Glutamatergic neuron (in vitro differentiated cells): ENCODE measurements at regions not wholly inside any gene's neighbourhood (a gene's known extent, or its start where the extent isn't known, plus 50 kb on each side); places are given as distances from the start of the nearest gene placed in this dataset.

Source experiments
- DNase-seq: peaks from one replicate; pipeline ENCODE4 v3.0.0; 2022
- H3K27ac Mint-ChIP-seq: one replicate; pipeline ENCODE4 v1.8.0; 2020; ENCODE audit warnings: mild to moderate bottlenecking, mixed read lengths, inconsistent platforms; ENCODE audit not compliant: unreplicated experiment
- H3K27me3 Mint-ChIP-seq: one replicate; pipeline ENCODE4 v1.8.0; 2020; ENCODE audit warnings: mild to moderate bottlenecking, moderate library complexity, mixed read lengths, inconsistent platforms; ENCODE audit not compliant: unreplicated experiment
- H3K36me3 Mint-ChIP-seq: one replicate; pipeline ENCODE4 v1.8.0; 2020; ENCODE audit warnings: mild to moderate bottlenecking, mixed read lengths, inconsistent platforms; ENCODE audit not compliant: unreplicated experiment
- H3K4me1 Mint-ChIP-seq: one replicate; pipeline ENCODE4 v1.8.0; 2020; ENCODE audit warnings: mild to moderate bottlenecking, low read depth, mixed read lengths, inconsistent platforms; ENCODE audit not compliant: unreplicated experiment
- H3K4me3 Mint-ChIP-seq: one replicate; pipeline ENCODE4 v1.8.0; 2020; ENCODE audit warnings: mild to moderate bottlenecking, mixed read lengths, inconsistent platforms; ENCODE audit not compliant: unreplicated experiment
- H3K9me3 Mint-ChIP-seq: one replicate; pipeline ENCODE4 v1.8.0; 2020; ENCODE audit warnings: mild to moderate bottlenecking, moderate library complexity, mixed read lengths, inconsistent platforms; ENCODE audit not compliant: unreplicated experiment
- TF ChIP-seq, protein P1 (sequence below): fragments of 200-600 bp; sonication (generic); IDR thresholded peaks from one replicate; pipeline ENCODE4 v1.5.0; 2021; ENCODE audit not compliant: partially characterized antibody, unreplicated experiment

DNA sequence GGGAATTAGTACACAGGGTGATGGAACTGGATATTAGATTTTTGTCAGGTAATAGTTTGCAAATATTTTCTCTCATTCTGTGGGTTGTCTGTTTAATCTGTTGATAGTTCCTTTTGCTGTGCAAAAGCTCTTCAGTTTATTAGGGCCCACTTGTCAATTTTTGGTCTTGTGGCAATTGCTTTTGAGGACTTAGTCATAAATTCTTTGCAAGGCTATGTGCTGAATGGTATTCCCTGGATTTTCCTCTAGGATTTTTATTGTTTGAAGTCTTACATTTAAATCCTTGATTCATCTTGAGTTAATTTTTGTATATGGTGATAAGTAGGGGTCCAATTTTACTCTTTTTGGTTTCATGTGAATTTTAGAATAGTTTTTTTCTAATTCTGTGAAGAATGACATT, 111.3 kb downstream of the ARRDC4 start:
- peaks cover 2% of the 10 kb centered on the region for H3K4me1 Mint-ChIP-seq
- peaks cover 2% of the 10 kb centered on the region for H3K27me3 Mint-ChIP-seq
- no peak overlapping the region for H3K4me3 Mint-ChIP-seq
- H3K27ac Mint-ChIP-seq, result no peak overlapping the region
- H3K9me3 Mint-ChIP-seq, result no peaks in the 10 kb centered on the region
- TF ChIP-seq, protein P1, sequence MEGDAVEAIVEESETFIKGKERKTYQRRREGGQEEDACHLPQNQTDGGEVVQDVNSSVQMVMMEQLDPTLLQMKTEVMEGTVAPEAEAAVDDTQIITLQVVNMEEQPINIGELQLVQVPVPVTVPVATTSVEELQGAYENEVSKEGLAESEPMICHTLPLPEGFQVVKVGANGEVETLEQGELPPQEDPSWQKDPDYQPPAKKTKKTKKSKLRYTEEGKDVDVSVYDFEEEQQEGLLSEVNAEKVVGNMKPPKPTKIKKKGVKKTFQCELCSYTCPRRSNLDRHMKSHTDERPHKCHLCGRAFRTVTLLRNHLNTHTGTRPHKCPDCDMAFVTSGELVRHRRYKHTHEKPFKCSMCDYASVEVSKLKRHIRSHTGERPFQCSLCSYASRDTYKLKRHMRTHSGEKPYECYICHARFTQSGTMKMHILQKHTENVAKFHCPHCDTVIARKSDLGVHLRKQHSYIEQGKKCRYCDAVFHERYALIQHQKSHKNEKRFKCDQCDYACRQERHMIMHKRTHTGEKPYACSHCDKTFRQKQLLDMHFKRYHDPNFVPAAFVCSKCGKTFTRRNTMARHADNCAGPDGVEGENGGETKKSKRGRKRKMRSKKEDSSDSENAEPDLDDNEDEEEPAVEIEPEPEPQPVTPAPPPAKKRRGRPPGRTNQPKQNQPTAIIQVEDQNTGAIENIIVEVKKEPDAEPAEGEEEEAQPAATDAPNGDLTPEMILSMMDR, result no peak
- H3K36me3 Mint-ChIP-seq, result no peaks in the 10 kb centered on the region
- DNase-seq, result no peak

DNA sequence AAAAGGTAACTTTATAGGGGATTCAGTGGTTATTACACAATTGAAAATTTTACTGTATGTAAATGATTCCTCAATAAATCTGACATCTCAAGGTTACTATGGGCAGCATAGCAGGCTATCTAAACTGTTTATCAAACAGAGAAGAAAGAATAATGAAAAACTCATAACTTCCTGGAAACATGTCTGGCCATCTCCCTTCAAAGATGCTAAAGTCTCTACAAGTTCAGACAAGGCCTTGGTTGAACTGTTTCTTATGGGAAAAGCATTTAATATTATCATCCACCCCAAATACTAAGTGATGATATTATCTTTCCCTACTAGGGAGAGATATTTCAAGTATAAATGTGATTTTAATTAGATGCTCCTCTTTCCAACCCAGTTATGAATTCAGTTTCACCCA, 114.9 kb downstream of the ARRDC4 start:
- TF ChIP-seq, protein P1, result no peak
- Mint-ChIP-seq H3K27me3 (no peaks in the 10 kb centered on the region), H3K36me3 (no peaks in the 10 kb centered on the region), H3K4me1 (peaks cover 2% of the 10 kb centered on the region), H3K9me3 (no peaks in the 10 kb centered on the region), H3K27ac (no peak overlapping the region), H3K4me3 (no peak overlapping the region)
- DNase-seq, result no peak

- H3K36me3 Mint-ChIP-seq, result no peaks in the 10 kb centered on the region
- H3K9me3 Mint-ChIP-seq, result no peaks in the 10 kb centered on the region
- no peaks in the 10 kb centered on the region for H3K27me3 Mint-ChIP-seq
- TF ChIP-seq, protein P1, result no peak
- no peak overlapping the region for H3K27ac Mint-ChIP-seq
- DNase-seq, result no peak
- peaks cover 2% of the 10 kb centered on the region for H3K4me1 Mint-ChIP-seq
- H3K4me3 Mint-ChIP-seq, result no peak overlapping the region
These were observed 115.7 kb downstream of the ARRDC4 start for GRCh38 chr15:98076021-98076816.

DNA sequence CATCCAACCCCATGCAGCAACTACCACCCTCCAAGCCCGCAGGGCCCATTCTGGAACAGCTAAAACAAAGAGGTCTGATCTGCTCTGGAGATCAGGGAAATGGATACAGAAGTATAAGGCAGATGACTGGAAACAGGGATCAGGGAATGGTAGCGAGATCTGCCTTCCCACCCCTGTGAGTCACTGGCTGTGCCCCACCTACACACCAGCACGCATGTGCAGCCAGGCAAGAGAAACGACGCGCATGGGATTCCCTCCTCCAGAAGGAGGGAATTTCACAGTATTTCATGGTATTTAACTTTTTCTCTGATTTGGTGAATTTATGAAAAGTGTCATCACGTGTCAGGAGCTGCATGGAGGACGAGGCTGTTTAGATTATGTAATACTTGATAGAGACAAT, 116.7 kb downstream of the ARRDC4 start:
- no peak overlapping the region for H3K4me3 Mint-ChIP-seq
- no peak overlapping the region for H3K27ac Mint-ChIP-seq
- no peaks in the 10 kb centered on the region for H3K27me3 Mint-ChIP-seq
- no peak for DNase-seq
- H3K36me3 Mint-ChIP-seq, result no peaks in the 10 kb centered on the region
- TF ChIP-seq, protein P1, result no peak
- no peaks in the 10 kb centered on the region for H3K9me3 Mint-ChIP-seq
- peaks cover 2% of the 10 kb centered on the region for H3K4me1 Mint-ChIP-seq

DNA sequence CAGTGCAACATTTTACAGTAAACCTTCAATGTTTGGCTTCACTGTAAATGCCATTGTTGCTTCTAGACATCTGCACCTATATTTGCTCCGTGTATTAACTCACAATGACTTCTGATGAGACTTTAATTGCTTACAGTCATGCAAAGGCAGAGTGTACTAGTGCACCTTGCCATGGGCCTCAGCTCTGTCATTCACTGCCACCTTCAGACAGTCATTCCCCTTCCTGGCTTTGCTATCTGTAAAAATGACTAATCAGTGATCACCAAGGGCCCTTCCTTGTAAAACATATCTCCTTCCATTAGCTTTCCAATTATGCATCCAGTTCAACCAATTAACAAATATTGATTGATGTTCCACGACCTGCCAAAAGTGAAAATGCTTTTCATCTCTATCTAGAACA, 120.3 kb downstream of the ARRDC4 start:
- Mint-ChIP-seq H3K4me1 (peaks cover 2% of the 10 kb centered on the region), H3K36me3 (no peaks in the 10 kb centered on the region), H3K27me3 (no peaks in the 10 kb centered on the region), H3K27ac (no peak overlapping the region), H3K9me3 (no peaks in the 10 kb centered on the region), H3K4me3 (no peak overlapping the region)
- TF ChIP-seq, protein P1, result no peak
- DNase-seq, result no peak
